PC-3 (cell line): ENCODE measurements at regions not wholly inside any gene's neighbourhood (a gene's known extent, or its start where the extent isn't known, plus 50 kb on each side); places are given as distances from the start of the nearest gene placed in this dataset.

Source experiments
- ATAC-seq: fragments of 200-7000 bp; cut with Tn5 transposase; 2 replicates; pipeline ENCODE4 v1.9.1; 2020; ENCODE audit warnings: mild to moderate bottlenecking, moderate library complexity
- BruUV-seq: library from RNA; stranded (reverse); fragments of 400-500 nt; replicated peaks from 2 replicates; lab custom pipeline; 2021; lab: Mats Ljungman, UMichigan
- CTCF ChIA-PET: fragments of 300-600 bp; sonication (Branson Sonifier 250); formaldehyde crosslinking; loops from one replicate; lab custom pipeline; 2022; ENCODE audit warnings: antibody characterized with exemption; lab: Charles Lee
- POLR2A ChIA-PET: fragments of 300-600 bp; sonication (Branson Sonifier 250); formaldehyde crosslinking; loops from one replicate; lab custom pipeline; 2022; ENCODE audit warnings: antibody characterized with exemption; ENCODE audit not compliant: unreplicated experiment; lab: Charles Lee
- DNase-seq: peaks from one replicate; pipeline ENCODE4 v3.0.0-alpha.2; 2015
- H2AFZ ChIP-seq: fragments of 300-600 bp; sonication (generic); 2 replicates; pipeline ENCODE4 v1.6.0; 2016; ENCODE audit warnings: antibody characterized with exemption, low read length
- H3F3A ChIP-seq: fragments of 300-600 bp; sonication (generic); one replicate; pipeline ENCODE4 v1.6.0; 2017; ENCODE audit warnings: antibody characterized with exemption, low read length, control low read depth, mild to moderate bottlenecking; ENCODE audit not compliant: unreplicated experiment
- H3K27ac ChIP-seq: fragments of 300-600 bp; sonication (generic); 2 replicates; pipeline ENCODE4 v1.5.1; 2016; ENCODE audit warnings: mild to moderate bottlenecking, low read length
- H3K27me3 ChIP-seq: fragments of 300-600 bp; sonication (generic); 2 replicates; pipeline ENCODE4 v1.6.1; 2016; ENCODE audit warnings: low read length, mixed read lengths
- H3K36me3 ChIP-seq: fragments of 300-600 bp; sonication (generic); 2 replicates; pipeline ENCODE4 v1.6.1; 2016; ENCODE audit warnings: low read depth, mixed run types, low read length, mixed read lengths
- H3K4me1 ChIP-seq: fragments of 300-600 bp; sonication (generic); 2 replicates; pipeline ENCODE4 v1.5.1; 2016; ENCODE audit warnings: low read length; ENCODE audit not compliant: insufficient read depth
- H3K4me2 ChIP-seq: fragments of 300-600 bp; sonication (generic); 2 replicates; pipeline ENCODE4 v1.6.0; 2016; ENCODE audit warnings: low read length
- H3K4me3 ChIP-seq: fragments of 300-600 bp; sonication (generic); 2 replicates; pipeline ENCODE4 v1.5.1; 2016; ENCODE audit warnings: mild to moderate bottlenecking, low read length, mixed read lengths
- H3K79me2 ChIP-seq: fragments of 300-600 bp; sonication (generic); 2 replicates; pipeline ENCODE4 v1.6.1; 2017; ENCODE audit warnings: low read length, mixed read lengths
- H3K9ac ChIP-seq: fragments of 300-600 bp; sonication (generic); 2 replicates; pipeline ENCODE4 v1.6.0; 2016; ENCODE audit warnings: mild to moderate bottlenecking, low read length
- H3K9me2 ChIP-seq: fragments of 300-600 bp; sonication (generic); replicated peaks from 2 replicates; pipeline ENCODE4 v1.6.1; 2016; ENCODE audit warnings: mixed run types, low read length, mixed read lengths
- H3K9me3 ChIP-seq: fragments of 300-600 bp; sonication (generic); 2 replicates; pipeline ENCODE4 v1.6.1; 2016; ENCODE audit warnings: low read length, mixed read lengths
- H4K20me1 ChIP-seq: fragments of 300-600 bp; sonication (generic); 2 replicates; pipeline ENCODE4 v1.6.1; 2016; ENCODE audit warnings: low read length, mixed read lengths
- EZH2 ChIP-seq: fragments of 300-600 bp; sonication (generic); IDR thresholded peaks from one replicate; pipeline ENCODE4 v1.6.1; 2017; ENCODE audit warnings: antibody characterized with exemption, mild to moderate bottlenecking, low read length; ENCODE audit not compliant: unreplicated experiment
- EZH2phosphoT487 ChIP-seq: fragments of 300-600 bp; sonication (generic); IDR thresholded peaks from 2 replicates; pipeline ENCODE4 v1.6.1; 2018; ENCODE audit warnings: mild to moderate bottlenecking, antibody characterized with exemption, low read length, borderline replicate concordance
- intact Hi-C: fragments of 100-400 bp; cut with micrococcal nuclease; formaldehyde crosslinking; loops from 2 replicates; pipeline ENCODE4 v1.9.0; 2023
- TF ChIP-seq, protein P1 (sequence below): fragments of 300-600 bp; sonication (generic); conservative IDR thresholded peaks from 2 replicates; pipeline ENCODE4 v1.5.1; 2017; ENCODE audit warnings: antibody characterized with exemption, low read depth, mild to moderate bottlenecking, low read length

DNA sequence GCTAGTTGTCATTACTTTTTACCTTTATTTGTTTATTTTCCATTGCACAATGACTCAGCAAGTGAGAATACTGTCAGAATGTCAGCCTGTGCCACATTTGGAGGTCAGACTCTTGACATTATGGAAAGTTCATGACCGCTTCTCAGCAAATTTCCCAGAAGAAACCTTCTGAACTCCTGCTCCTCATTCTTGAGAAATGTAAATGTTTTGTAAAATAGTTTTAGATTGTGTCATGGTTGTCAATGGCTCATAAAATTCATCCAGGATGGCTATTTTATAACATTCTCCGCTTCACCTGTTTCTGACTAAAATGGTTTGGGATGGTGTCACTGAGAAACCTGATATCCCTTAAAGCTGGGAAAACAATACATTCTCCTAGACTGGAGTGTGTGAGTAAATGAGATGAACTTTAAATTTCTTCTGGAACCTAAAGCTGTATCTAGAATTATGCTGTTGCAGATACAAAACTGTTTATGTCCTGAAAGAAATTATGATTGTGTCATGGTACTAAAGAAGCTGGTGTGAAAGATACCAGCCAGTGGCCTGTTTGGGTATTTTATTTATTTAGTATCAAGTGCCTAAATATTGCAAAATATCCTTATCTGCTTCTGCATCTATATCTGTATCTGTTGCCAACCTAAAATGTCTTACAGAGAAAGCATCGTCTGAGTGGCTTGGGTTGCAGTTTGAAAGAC lies 671.7 kb downstream of the GATA3 start:
- Histone ChIP-seq H3K9me2 (no peaks in the 10 kb centered on the region), H3F3A (no peaks in the 10 kb centered on the region), H3K79me2 (no peaks in the 10 kb centered on the region), H3K36me3 (no peaks in the 10 kb centered on the region), H2AFZ (no peak overlapping the region), H3K4me2 (peak overlapping the region; percentile 31), H3K27me3 (peaks cover 9% of the 10 kb centered on the region), H3K9me3 (no peaks in the 10 kb centered on the region), H3K9ac (no peak overlapping the region), H3K4me3 (no peak overlapping the region), H3K27ac (peak overlapping the region; percentile 40), H4K20me1 (no peaks in the 10 kb centered on the region), H3K4me1 (peaks cover 22% of the 10 kb centered on the region; the same call in 1 of the 2 replicates)
- TF ChIP-seq EZH2 (no peak), EZH2phosphoT487 (no peak)
- TF ChIP-seq, protein P1, sequence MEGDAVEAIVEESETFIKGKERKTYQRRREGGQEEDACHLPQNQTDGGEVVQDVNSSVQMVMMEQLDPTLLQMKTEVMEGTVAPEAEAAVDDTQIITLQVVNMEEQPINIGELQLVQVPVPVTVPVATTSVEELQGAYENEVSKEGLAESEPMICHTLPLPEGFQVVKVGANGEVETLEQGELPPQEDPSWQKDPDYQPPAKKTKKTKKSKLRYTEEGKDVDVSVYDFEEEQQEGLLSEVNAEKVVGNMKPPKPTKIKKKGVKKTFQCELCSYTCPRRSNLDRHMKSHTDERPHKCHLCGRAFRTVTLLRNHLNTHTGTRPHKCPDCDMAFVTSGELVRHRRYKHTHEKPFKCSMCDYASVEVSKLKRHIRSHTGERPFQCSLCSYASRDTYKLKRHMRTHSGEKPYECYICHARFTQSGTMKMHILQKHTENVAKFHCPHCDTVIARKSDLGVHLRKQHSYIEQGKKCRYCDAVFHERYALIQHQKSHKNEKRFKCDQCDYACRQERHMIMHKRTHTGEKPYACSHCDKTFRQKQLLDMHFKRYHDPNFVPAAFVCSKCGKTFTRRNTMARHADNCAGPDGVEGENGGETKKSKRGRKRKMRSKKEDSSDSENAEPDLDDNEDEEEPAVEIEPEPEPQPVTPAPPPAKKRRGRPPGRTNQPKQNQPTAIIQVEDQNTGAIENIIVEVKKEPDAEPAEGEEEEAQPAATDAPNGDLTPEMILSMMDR: no peak
- no peak for ATAC-seq
- peak; percentile 73 for DNase-seq
- POLR2A ChIA-PET: no interaction called here
- CTCF ChIA-PET: no interaction called here
- BruUV-seq: no TSS peak
- intact Hi-C loops: no loop called here

- Histone ChIP-seq H3K4me3 (no peak overlapping the region), H2AFZ (no peak overlapping the region), H3F3A (no peaks in the 10 kb centered on the region), H3K4me1 (peaks cover 17% of the 10 kb centered on the region; the same call in 1 of the 2 replicates), H3K27ac (peak overlapping the region; percentile 32), H3K27me3 (peaks cover 14% of the 10 kb centered on the region), H3K36me3 (no peaks in the 10 kb centered on the region), H3K79me2 (no peaks in the 10 kb centered on the region), H3K9me3 (no peaks in the 10 kb centered on the region), H3K4me2 (peak overlapping the region; percentile 31), H3K9ac (no peak overlapping the region), H3K9me2 (no peaks in the 10 kb centered on the region), H4K20me1 (no peaks in the 10 kb centered on the region)
- intact Hi-C loops: no loop called here
- no TSS peak for BruUV-seq
- POLR2A ChIA-PET: no interaction called here
- DNase-seq (no peak), ATAC-seq (no peak)
- CTCF ChIA-PET: no interaction called here
- TF ChIP-seq EZH2 (no peak), EZH2phosphoT487 (no peak)
- TF ChIP-seq, protein P1: no peak
Observed at GRCh38 chr10:8726779-8727084, 672.2 kb downstream of the GATA3 start.

DNA sequence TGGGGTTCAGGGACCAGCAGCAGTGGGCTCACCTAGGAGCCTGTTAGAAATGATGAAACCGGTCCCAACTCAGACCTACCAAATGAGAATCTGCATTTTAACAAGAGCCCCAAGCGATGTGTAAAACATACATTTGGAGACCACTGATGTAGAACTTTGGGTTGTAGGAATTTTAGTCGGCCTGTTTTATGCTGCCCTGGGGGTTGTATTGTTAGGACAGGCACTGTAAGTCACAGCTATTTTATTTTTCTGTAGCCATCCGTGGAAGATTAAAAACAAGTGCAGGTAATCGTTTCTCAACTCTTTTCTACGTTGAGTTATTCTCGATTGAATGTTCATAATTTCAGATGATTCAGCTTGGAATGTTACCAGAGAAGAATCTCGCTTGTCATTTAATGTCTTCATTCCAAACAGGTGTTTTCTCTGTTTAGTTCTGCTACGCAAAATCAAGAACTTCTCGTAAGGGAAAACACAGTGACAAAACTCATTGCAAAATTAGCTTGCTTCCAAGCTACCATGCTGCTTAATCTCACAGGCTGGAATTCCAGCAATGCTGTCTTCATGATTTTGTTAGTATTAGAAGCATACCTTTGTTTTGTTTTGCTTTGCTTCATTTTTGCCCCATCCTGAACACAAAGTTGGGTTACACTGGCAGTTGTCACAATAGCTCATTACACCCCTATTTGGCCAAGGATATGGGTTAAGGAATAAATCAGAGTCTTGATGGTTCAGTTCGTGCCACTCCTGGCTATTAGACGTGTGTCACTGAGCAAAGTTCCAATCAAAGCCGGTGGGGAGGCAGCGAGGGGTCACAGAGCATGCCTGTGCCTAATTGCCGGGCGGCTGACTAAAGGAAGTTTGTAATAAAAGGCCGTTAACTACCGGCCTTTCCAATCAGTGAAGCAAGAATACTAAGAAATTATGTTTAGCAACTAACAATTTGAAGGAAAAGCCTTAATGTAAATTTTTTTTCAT lies 676.9 kb downstream of the GATA3 start:
- no TSS peak for BruUV-seq
- Histone ChIP-seq H3K36me3 (no peaks in the 10 kb centered on the region), H2AFZ (no peak overlapping the region), H3K4me2 (no peak overlapping the region), H3K9me2 (no peaks in the 10 kb centered on the region), H3K27ac (no peak overlapping the region), H3K9ac (no peak overlapping the region), H3K9me3 (no peaks in the 10 kb centered on the region), H4K20me1 (no peaks in the 10 kb centered on the region), H3K79me2 (no peaks in the 10 kb centered on the region), H3F3A (no peaks in the 10 kb centered on the region), H3K27me3 (peaks cover 50% of the 10 kb centered on the region), H3K4me1 (peaks cover 6% of the 10 kb centered on the region; the same call in 1 of the 2 replicates), H3K4me3 (no peak overlapping the region)
- TF ChIP-seq EZH2 (peak; percentile 39), EZH2phosphoT487 (no peak)
- CTCF ChIA-PET: no interaction called here
- intact Hi-C loops: no loop called here
- ATAC-seq (no peak), DNase-seq (no peak)
- POLR2A ChIA-PET: no interaction called here
